HepG2 (cell line): ENCODE measurements at regions not wholly inside any gene's neighbourhood (a gene's known extent, or its start where the extent isn't known, plus 50 kb on each side); places are given as distances from the start of the nearest gene placed in this dataset.

Experiments used
- CREM ChIP-seq, 2 experiments: sonication (generic) in 1 of 2; formaldehyde crosslinking in 1 of 2; IDR thresholded peaks; 2 replicates each; pipeline versions ENCODE4 v1.4.0 to v1.6.1; 2016 to 2020; ENCODE audit warnings: antibody characterized with exemption in 1 of 2, mild to moderate bottlenecking in 1 of 2, missing genetic modification reagents in 1 of 2
- E2F1 ChIP-seq: sonication (generic); formaldehyde crosslinking; IDR thresholded peaks from 2 replicates; pipeline ENCODE4 v1.5.0; 2020; ENCODE audit warnings: missing genetic modification reagents
- LRRFIP1 ChIP-seq: sonication (generic); formaldehyde crosslinking; conservative IDR thresholded peaks from 2 replicates; pipeline ENCODE4 v1.4.0; 2020; ENCODE audit warnings: missing genetic modification reagents
- TFAP4 ChIP-seq: sonication (generic); IDR thresholded peaks from 2 replicates; pipeline ENCODE4 v1.6.1; 2016; ENCODE audit warnings: low read depth, borderline replicate concordance

- TF ChIP-seq E2F1 (CRISPR knock-in tag) = no peak
- TF ChIP-seq CREM (IDR thresholded peaks at IDR 0.05) = no peak
- TF ChIP-seq CREM (CRISPR knock-in tag; IDR thresholded peaks at IDR 0.05) = no peak
- TF ChIP-seq LRRFIP1 (CRISPR knock-in tag) = no peak
- no peak for TF ChIP-seq TFAP4
These were observed 132.0 kb upstream of the NOVA1 start for GRCh38 chr14:26729851-26730250.
